AG08396 (cell line): ENCODE measurements at regions not wholly inside any gene's neighbourhood (a gene's known extent, or its start where the extent isn't known, plus 50 kb on each side); places are given as distances from the start of the nearest gene placed in this dataset.
A peak's percentile ranks its signal among the peaks of the same experiment; 100 is the strongest.

Source experiments
- DNase-seq: peaks from one replicate; pipeline ENCODE4 v3.0.0; 2012; ENCODE audit warnings: low spot score, mixed read lengths

DNA sequence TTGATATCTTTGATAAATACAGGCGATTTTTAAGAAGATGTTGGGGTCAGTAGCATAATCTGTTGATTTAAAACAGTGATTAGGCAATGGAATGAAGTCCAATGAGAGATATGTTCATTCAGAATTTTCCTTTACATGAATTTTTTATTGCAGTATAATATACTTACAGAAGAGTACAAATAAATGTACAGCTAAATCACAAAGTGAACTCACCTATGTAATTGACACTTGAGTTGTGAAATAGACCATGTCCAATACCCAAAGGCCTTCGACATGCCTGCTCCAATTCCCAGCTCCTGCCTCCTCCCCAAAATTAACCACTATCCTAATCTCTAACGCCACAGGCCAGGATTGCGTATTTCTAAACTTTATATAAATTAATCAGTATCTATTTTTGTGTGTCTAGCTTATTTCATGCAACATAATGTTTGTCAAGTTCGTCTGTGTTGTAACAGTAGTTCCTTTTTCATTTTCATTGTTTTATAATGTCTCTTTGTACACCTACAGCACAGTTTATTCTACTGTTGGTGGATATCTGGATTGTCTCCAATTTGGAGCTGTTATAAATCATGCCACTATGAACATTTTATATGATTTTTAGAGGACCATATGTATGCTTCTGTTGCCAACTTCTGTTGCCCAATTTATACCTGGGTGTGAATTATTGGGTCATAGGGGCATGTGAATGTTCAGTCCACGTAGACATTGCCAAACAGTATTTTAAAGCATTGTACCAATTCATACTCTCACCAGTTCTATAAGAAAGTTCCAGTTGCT, 208.3 kb downstream of the TLE1 start:
- no peak for DNase-seq

DNA sequence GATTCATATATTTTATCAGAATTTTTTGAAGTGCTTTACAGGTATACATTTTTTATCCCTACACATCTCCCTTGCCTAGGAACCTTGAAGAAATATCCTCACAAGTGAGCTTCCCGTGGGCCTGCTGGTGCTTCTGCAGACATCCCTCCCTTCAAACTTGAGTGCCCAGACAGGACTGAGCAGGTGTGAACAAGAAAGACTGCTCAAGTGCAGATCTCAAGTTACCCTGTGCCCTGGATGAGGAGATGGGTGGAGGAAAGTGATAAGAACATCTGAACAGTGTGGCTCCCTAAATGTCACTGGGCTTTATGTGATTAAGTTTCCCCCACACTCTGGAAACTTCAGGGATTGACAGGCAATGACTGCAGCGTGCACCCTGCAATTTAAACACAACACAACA, 209.8 kb downstream of the TLE1 start:
- no peak for DNase-seq

DNA sequence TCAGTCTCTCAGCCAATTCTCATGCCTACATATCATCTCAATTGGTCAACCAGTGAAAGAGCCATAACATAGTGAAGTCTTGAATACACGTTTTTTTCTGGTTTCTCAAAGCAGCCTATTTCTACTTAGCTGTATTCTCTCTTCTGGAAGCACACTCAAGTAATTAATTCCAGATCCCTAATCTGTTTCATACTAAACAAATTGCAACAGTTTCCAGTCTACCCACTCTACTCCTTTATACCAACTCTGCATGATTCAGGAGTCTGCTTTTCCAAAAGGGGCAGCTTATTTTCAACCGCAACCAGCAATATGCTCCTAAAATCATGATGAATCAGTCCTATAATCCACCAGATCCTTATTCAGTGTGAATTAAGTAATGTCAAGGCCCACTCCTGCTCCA, 211.7 kb downstream of the TLE1 start:
- DNase-seq = no peak

DNA sequence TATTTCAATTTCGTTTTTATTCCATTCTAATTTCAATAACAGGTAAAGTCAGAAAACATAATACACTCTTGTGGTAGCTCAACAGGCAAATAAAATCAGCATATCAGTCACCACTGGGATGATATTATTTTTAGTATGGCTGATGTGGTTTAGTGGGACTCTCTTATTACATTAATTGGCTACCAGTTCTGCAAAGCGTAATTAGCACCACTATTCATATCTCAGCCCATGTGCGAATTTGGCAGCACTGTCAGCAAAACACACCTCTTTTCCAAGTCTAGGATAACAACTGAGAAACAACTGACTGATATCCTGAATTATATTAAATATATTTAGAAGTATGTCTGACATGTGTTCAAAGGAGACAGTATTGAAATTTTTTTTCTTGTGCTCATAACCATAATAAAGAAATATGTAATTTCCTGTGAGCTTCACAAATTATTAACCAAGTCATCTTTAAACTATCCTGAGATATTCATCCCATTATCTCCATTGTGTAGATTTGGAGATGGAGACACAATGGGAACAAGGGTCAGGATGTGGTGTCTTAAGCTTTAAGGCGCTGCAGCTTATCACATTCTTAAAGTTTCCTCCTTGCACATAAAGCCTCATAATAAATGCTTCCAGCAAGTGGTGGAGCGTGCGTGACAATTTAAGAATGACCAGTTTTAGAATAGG, 212.4 kb downstream of the TLE1 start:
- DNase-seq = no peak

DNA sequence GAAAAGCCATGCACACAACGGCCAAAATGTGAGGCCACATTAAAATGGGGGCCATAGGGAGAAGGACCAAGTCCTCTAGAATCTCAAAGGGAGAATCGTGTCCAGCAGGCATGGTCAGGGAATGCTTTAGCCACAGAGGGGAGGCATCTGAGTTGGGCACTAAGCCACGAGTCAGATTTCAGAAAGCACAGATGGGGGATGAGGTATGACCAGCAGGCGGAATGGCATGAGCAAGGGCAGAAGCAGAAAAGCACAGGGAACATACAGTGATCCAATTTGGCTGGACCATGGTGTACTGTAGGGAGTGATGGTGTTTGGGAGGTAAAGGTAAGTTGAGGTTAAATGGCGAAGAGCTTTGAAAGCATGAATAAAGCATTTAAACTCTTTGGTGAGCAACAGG, 214.6 kb downstream of the TLE1 start:
- no peak for DNase-seq

DNA sequence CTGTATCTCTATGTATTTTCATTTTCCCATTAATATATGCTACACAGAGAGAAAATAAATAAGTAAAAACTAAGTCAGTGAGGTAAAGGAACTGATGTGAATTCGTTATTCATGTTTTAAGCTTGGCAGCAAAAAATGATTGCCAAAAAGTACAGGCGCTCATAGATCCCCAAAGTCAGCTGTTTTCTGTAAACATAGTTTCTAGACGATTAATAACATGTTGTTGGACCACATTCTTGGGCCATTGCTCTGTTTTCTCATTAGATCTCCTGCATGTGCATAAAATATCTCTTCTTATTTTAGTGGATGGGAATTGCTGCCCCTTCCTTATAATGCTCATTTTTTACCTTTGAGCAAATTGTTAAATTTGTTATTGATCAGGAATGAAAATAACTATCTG, 215.2 kb downstream of the TLE1 start:
- DNase-seq = no peak

DNA sequence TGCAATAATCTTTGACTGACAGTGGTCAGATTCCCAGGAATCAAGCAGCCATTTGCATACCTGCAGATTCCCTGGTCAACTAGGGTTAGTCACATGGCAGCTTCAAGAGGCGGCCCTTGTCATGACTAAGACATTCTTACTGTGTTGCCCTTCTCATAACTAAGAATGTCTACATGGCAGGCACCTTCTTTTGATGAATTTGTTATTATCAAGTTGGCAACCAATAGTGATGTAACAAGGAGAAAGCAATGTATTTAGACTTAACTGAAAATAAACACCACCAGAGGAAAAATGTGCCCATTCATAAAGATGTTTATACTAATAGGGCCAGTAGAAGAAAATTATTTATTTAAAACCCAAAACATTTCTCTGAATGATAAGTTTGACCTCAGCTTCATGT, 215.6 kb downstream of the TLE1 start:
- DNase-seq = no peak

DNA sequence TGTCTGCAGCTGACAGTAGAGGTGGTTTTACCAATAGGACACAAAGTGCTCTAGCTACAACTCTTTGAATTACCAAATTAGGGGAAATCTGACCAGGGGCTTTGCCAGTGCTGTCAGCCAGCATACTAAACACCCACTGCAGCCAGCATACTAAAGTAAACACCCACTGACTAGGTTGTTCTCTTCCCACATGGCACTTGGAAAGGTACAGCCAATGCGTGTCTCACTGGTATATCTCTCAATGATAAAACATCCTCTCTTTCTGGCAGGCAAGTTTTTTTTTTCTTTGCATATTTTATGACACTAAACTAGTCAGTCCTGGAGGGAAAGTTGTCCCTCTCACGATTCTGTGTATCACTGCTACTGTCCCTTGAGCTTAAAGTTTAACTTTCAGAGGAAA, 216.1 kb downstream of the TLE1 start:
- no peak for DNase-seq

DNA sequence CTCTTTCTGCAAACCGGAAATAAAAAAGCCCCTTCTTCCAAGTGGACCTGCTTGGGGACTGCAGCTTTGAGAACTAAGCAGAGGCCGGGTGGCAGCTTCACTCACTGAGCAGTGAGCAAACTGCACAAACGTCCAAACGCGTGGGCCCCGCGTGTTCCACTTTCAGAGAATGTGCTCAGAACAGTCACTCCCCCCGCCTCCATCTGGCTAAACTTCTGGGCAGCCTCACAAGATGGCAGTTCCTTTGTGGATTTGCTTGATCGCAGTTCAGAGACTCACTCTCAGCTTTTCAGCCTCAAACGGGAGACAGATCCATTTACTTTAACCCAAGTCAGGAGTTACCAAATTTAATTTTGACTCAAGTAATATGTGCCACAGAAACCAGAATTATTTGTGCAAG, 216.6 kb downstream of the TLE1 start:
- DNase-seq = no peak

DNA sequence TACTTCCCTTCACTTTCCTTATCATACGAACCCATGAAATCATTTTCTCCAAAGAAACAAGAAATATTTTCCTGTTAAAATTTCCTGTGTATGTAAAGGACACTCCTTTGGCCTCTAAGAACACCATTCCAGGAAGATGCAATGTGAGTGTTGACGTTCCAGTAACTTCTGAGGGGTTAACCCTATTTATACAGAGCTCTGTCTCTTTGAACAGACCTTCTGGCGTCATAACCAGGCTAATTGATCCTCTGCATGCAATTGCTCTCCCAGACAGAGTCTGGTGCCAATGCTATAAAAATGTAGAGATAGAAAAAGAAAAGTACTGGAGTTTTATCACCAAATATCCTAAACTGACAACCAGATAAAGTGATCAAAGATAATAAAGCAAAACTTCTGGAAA, 218.5 kb downstream of the TLE1 start:
- no peak for DNase-seq

DNA sequence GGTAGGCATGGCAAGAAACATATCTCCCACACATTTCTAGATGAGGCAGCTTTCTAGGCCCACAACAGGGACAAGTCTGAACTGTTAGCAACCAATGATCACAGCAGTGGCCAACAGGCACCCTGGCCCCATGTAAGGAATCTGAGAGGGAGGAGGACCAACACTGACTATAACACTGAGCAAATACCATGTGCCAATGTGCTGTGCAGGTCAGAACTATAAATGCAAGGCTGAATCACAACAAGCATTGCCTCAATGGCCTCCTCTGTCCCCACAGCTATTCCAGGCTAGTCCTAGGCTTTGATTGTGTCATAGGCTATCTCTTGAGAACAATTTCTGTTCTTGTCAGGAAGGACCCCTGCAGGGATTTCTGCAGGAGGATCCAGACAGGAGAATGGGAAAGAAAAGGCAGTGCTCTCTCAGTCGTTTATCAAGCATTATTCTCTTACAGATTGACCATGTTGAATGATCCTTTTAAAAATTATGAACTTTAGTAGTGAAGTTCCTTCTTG, 221.2 kb downstream of the TLE1 start:
- no peak for DNase-seq

DNA sequence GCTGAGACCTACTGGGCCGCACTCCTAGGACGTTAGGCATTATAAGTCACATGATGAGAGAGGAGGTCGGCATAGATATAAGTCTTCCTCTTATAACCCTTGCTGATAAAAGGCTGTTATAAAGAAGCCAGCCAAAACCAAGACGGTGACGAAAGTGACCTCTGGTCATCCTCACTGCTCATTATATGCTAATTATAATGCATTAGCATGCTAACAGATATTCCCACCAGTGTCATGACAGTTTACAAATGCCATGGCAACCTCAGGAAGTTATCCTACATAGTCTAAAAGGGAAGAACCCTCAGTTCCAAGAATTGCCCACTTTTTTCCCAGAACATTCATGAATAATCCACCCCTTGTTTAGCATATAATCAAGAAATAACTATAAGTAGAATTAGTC, 222.4 kb downstream of the TLE1 start:
- no peak for DNase-seq

DNA sequence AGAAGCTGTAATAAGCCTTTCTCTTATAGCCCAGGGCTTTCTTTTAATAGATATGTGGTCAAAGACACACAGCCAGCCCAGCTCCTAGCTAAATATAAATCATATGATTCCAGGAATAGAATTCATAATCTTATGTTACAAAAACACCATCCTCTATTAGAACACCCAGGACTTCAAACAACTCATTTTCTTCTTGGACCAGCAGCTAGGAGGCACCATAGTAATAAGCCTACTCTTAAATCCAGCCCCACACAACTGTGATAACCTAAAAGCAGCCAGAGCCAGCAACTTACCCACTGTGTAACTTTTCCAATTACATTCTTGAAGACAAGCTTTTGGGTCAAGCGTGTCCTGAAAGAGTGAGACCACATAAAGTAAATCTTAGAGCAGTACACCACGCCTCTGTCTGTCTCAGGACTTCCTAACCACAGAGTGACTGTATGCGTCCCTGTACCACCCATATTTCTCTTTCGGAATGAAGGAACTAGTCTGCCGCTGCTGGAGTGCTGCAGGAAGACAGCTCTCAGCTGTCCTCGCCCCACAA, 223.8 kb downstream of the TLE1 start:
- DNase-seq = peak; percentile 23

DNA sequence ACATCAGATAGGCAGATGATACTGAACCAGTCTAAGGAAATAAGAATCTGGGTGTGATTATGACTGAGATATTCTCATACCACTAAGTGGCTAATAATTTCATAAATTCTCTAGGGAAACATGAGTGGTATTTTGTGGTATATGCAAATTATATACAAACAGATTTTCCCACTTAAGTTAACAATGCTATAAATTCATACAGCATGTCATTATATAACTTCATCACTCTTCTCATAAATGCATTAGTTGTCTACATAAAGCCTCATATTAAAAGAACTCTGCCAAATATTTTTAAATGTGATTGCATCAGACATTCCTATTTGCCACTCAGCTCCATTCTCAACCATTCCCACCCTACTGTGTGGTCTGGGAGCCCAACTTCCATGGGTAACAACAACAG, 226.5 kb downstream of the TLE1 start:
- DNase-seq = no peak

DNA sequence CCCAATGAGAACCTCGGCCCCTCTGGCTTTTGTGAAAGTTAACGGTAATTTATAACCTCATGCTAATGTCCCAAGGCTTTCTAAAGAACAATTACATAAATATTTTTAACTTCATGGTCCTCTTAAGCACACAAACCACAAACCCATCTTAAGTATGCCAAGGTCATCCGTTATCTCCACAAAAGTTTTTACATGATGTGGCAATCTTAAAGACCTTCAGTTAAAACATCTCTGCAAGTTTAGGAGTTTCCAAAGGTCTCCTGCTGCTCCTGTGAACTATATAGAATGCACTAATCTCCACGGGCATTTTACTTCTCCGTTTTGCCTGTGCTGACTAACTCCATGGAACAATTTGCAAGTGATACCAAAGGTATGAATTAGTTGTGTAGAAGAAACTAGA, 228.2 kb downstream of the TLE1 start:
- no peak for DNase-seq

DNA sequence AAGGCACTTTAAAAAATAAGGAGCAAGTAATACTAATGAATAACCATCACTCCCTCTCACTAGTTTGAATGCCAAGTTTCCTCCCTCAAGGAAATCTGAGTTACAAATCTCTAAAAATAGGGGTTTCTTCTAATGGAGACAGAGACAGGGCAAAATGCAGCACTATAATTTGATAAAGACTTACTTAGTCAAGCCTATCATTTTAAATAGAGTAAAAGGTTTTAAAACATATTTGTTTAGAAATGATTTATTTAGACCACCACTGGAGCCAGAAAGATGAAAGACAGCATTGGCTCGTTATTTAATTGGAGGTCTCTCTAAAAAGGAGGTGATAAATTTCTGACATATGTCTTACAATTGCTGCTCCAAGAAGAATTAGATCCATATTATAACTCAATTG, 228.7 kb downstream of the TLE1 start:
- no peak for DNase-seq

DNA sequence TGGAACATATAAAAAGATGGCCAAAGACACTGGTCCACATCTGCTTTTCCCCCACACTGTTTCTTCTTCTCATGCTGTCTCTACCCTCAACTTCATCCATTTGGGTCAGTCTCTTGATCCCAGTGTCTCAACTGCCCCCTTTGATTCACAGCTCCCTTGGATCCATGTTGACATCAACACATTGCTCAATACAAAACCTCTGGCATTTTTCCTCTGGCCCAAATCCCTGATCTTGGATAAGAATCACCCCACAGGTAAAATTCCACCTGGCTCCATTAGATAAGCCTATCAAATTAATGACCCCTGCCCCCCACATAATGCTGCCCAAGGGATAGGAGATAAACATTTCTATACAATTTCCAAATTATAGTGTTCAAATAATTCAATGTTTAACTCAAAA, 229.8 kb downstream of the TLE1 start:
- DNase-seq = no peak

DNA sequence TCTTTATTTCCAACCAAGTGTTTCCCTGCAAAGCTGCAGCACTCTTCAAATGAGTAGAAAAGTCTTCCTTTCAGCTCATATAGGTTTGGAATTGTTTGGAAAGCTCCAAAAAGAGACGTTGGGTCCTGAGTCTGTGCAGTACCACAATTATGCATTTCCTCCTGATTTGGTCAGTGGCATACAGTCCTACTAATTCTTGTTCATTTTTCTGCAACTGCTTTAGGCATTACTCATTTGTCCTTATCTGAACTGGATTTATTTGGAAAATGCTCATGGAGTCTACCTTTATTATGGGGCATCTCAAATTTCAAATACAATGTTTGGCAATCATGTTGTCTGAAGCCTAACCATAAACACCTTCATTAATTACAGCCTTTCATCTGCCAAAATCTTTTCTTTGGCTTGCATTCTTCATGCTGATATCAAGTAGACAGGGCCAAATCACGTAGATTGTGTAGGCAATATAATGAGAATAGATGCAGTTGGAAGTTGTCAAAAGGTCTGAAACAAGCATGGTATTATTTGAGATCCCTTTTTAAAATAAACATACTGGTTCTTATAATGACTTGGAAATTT, 232.8 kb downstream of the TLE1 start:
- peak; percentile 49 for DNase-seq

DNA sequence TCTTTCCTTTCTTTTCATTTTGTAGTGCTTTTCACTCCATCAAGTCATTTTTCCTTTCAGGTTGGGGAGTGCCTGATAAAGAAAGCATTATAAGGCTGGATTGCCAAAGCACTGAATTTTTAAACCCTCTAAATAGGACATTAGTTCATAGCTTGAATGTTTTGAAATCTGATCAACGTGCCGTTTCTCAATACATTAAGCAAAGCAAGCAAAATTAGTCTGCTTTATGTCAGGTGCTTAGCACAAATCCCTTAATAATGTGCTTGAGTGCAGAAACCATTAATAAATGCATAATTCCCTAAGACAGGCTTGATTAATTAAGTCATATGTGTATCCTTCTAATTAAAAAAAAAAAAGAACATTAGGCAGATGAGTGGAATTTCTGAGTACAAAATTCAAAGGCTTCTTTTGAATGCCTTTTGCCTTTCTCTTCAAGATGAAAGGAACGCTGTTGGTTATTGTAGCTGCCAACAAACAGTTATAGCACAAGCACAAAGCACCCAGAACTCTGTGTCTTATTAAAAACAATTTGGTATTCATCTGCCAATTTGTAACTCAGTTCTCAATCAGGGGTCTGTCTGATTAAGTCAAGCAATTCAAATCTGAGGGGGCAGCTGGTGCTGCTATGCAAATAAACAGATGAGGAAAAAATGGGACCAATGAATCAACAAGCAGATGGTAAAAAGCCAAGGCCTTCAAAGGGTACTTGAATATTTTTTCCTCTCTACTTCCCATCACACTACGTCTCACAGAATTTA, 233.7 kb downstream of the TLE1 start:
- no peak for DNase-seq

DNA sequence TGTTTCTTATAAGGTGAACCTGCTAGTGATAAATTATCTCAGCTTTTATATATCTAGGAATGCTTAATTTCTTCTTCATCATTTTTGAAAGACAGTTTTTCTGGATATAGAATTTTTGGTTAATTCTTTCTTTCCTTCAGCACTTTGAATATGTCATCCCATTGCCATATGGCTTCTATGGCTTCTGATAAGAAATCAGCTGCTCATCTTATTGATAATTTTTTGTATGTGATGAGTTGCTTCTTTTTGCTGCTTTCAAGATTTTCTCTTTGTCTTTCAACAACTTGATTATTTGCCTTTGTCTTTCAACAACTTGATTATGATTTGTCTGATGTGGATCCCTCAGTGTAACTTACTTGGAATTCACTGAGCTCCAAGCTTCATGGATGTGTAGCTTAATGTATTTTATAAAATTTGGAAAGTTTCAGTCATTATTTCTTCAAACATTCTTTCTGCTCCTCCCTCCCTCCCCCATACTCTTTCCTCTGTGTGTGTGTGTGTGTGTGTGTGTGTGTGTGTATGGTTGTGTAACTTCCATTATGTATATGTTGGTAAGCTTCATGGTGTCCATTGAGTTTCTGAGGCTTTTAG, 243.9 kb downstream of the TLE1 start:
- no peak for DNase-seq

DNA sequence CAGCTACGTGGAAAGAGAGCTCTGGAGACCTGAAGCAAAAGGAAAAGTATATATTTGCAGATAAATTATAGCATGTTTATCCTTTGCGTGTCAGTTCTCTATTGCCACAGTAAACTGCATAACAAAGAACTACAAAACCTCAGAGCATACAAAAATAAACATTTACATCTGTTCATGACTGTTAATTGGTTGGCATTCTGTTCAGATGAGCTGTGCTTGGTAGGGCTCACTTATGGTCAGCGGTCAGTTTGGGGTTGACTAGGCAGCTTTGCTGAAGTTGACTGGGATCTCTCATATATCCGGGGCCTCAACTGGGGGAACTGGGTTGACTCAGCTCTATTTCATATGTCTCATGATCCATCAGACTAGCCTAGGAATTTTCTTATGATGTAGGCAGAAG, 257.7 kb downstream of the TLE1 start:
- DNase-seq = peak; percentile 82

DNA sequence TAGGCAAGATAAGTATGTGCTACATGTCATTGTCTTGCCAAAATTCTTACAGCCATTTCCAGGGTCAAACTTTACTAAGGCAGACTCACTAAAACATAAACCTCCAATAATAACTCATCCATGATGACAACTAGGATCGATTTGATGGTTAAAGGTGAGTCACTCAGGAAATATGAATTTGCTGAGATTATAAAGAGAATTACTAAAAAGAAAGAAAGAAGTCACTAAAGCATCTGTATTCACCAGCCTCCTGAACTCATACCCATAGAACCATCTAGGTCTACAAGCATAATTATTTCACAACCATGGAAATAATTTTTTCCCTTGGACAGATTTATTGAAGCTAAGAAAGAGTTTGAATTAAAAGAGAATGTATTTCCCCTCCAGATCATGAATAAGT, 258.6 kb downstream of the TLE1 start:
- DNase-seq = peak; percentile 2
